ENCODE measurements at regions not wholly inside any gene's neighbourhood (a gene's known extent, or its start where the extent isn't known, plus 50 kb on each side); places are given as distances from the start of the nearest gene placed in this dataset.

DNA sequence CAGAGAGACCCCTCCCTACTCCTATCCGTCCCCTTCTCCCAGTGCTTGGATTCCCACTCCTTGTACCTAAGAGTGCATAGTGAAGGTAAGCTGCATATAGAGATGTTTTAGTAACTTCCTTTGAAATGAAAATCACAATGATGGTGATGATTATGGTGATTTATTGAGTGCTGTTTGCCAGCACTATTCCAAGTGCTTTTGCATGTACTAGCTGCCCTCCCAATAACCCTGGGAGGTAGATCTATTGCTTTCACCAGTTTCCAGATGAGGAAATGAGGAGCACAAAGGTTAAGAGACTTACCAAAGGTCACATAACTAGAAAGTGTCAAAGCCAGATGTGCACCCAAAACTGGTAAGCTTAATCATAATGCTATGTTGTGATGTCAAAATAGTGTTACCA is 80.4 kb upstream of the NEUROD6 start:
- TF ChIP-seq EZH2 (IDR thresholded peaks at IDR 0.05; ENCODE audit: insufficient read depth, poor library complexity, severe bottlenecking): no peak
- TF ChIP-seq EZH2phosphoT487 (IDR thresholded peaks at IDR 0.05; ENCODE audit: insufficient read depth, low read depth): no peak

Measured in GM23248 (cell line).